NCI-H82 treated with DMSO at 0.1 percent for 48 hours (cell line): ENCODE measurements at regions not wholly inside any gene's neighbourhood (a gene's known extent, or its start where the extent isn't known, plus 50 kb on each side); places are given as distances from the start of the nearest gene placed in this dataset.
"Not testable (repeated sequence)": the region's sequence is repeated elsewhere in the genome, so short reads cannot be mapped to it uniquely, and the experiment has no call there.

ENCODE experiments used
- DNase-seq: peaks from one replicate; lab custom pipeline; 2025; ENCODE audit not compliant: unreplicated experiment; lab: John Stamatoyannopoulos, UW

DNA sequence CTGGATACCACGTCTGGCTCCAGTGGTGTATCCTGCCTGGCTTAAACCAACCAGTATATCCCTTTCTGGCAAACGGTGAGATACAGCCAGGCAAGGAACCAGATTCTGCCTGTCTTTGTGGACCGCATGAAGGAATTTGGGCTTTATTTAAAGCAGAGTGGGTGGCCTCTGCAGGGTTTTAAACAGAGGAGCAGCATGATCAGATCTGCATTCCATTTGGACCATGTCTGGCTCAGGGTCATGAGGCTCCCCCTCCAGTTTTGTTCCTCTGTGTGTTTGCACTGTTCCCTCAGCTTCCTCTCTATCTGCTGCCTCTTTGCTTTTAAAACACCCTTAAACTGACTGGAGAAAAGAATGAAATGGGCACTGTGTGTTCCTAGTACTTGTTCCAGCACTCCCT lies 195.0 kb downstream of the GIPC2 start:
- DNase-seq = no peak

DNA sequence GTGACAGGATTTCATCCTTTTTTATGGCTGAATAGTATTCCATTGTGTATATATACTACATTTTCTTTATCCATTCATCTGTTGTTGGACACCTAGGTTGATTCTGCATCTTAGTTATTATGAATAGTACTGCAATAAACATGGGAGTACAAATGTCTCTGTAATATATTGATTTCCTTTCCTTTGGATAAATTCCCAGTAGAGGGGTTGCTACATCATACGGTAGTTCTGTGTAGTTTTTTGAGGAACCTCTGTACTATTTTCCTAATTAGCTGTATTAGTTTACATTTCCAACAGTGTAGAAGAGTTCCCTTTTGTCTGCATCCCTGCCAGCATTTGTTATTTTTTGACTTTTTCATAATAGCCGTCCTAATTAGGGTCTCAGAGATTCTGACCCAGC lies 201.3 kb downstream of the GIPC2 start:
- no peak for DNase-seq

DNA sequence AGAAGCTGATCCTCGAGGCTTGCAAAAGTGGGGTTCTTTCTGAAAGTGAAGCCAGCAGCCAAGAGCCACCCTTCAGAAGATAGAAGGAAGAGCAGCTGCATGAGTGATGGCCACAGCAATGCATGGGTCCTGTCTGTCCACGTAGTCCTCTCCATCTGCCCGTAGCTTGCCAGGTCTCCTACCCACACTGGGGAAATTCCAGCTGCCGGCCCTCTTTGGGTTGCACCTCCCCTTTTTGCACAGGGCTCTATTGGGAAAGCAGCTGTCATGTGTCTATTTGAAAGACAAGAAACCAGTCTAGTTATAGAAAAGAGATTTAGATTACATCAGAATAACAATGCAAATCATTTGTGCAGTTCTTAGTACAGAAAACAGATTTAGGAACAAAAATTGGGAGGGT lies 204.4 kb downstream of the GIPC2 start:
- no peak for DNase-seq

DNA sequence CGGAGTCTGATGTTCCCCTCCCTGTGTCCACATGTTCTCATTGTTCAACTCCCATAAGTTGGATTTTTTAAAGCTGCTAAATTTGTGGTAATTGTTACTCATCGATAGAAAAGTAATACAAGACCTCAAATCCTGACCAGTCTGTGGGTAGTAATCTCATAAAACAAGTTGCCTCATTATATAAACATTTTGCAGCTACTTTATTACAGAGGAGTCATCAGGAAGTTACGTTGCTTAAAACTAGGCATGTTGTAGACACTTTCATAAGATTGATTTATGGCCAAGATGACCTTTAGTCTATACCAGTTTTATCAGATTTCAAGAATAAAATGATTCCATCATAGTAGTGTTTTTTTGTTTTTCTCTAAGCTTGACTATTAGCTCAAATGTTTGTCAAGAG lies 208.8 kb downstream of the GIPC2 start:
- DNase-seq = no peak

DNA sequence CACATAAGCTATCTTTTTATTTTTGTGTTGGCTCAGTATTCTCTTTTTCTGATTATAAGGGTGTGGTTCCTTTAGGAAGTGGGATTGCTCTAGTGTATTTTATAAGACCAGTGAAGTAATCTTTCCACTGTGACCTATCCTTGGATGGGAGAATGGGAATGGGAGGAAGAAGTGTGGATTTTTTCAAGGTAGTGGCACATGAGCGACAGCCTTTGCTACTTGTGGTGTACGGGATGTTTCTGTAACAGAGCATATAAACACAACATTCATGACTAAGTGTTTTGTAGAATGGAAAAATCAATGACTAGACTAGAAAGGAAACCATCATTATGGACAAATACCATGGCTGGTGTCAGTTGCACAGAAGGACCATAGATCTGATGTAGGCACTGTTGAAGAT lies 209.6 kb downstream of the GIPC2 start:
- no peak for DNase-seq

DNA sequence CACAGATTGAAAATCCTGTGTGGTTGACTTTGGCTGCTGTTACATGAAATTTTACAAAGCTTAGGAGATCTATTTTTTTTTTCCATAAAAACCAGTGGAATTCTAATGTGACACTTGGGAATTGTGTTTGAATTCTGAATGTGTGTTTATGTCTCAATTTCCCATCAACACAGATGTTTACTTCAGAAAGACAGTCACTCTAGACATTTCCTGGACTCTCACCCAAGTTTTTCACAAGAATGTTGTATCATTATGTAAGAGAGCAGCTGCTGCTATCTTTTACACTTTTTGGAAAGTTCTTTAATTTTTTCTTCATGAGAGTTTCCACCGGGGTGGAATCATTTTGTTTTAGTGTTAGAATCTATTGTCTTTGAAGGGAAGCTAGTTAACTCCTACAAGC lies 210.1 kb downstream of the GIPC2 start:
- no peak for DNase-seq

DNA sequence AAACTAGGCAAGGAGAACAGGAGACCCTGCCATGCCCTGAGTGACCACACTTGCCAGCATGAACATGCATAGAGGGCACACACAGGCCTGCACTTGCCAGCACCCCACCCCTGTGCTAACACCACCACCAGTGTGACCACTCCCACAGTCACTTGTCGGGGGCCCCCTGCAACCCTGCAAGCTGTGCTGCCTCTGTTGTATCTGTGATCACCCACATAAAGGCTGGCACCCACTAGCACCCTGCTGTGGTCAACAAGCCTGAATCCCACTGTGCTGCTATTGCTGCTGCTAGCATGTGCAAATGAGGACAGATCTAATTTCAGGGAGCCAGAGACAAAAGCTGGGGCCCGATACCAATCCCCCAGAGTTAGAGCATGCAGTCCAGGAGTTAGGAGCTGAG lies 217.7 kb downstream of the GIPC2 start:
- no peak for DNase-seq

DNA sequence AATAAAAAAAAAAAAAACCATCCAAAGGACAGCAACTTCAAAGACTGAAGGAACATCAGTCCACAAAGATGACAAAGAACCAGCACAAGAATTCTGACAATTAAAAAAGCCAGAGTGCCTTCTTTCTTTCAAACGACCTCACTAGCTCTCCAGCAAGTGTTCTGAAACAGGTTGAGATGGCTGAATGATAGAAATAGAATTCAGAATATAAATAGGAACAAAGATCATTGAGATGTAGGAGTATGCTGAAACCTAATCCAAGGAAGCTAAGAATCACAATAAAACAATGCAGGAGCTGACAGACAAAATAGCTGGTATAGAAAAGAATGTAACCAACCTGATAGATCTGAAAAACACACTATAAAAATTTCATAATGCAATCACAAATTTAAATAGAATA lies 218.2 kb downstream of the GIPC2 start:
- DNase-seq = no peak

DNA sequence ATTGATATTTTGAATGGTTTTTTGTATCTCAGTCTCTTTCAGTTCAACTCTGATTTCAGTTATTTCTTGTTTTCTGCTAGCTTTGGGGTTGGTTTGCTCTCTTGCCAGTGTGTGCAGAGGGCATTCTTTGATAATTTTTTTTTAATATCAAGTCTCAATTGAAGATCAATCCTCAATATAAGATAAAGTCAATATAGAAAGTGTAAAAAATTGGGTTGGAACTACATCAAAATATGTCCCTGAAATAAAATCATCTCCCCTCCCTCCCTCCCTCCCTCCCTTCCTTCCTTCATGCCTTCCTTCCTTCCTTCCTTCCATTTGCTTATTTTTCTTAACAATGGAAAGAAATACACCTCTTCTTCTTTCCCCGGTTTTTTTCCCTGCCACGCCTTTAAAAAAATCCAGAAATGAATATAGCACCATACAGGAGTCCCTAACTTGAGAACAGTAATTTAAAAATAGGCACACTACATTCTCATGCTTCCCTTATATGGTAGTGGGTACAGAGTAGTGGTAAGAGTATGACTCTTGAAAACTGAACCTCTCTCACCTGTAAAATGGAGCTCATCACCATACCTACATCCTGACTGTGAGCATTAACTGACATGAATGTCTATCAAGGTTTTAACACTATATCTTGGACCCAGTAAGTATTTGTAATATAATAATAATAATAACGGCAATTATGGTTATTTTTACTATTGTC lies 221.9 kb downstream of the GIPC2 start:
- DNase-seq = no peak

DNA sequence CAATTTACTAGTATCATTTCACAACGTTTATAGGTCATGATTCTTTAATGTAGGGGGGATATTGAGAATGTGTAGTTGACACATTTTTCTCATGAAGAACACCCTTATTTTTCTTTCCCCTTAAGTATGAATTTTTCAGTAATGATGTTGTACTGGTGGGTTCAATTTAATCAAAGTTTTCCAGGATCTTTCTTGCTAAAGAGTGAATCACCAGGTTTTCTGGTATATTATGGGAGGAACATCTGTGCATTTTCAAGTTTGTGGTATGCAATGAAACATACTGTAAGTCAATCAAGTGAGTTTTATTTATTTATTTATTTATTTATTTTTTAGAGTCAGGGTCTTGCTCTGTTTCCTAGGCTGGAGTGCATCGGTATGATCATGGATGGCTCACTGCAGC lies 221.2 kb upstream of the PTGFR start:
- DNase-seq = no peak

DNA sequence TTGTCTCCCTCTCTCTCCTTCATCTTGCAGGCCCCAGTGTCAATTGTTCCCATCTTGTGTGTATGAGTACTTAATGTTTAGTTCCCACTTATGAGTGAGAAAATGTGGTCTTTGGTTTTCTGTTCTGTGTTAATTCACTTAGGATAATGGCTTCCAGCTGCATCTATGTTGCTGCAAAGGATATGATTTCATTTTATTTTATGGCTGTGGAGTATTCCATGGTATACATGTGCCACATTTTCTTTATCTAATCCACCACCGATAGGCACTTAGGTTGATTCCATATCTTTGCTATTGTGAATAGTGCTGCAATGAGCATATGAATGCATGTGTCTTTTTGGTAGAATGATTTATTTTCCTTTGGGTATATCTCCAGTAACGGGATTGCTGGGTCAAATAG lies 219.4 kb upstream of the PTGFR start:
- DNase-seq = not testable (repeated sequence)

DNA sequence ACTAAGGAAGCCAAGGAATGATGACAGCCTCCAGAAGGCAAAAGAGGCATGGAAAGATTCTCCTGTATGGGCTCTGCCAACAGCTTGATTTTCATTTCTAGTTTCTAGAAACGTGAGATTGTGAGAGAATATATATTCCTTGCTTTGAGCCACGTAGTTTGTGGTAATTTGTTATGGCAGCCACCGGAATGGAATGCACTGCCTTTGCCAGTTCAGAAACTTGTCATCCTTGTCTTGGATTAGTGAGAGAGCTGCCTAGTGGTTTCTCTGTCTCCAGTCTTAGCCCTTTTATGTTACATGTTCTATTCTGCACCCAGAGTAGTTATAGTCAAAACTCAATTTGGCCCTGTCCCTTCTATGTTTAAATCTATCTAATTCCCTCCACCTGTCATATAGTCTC lies 216.0 kb upstream of the PTGFR start:
- DNase-seq = no peak

DNA sequence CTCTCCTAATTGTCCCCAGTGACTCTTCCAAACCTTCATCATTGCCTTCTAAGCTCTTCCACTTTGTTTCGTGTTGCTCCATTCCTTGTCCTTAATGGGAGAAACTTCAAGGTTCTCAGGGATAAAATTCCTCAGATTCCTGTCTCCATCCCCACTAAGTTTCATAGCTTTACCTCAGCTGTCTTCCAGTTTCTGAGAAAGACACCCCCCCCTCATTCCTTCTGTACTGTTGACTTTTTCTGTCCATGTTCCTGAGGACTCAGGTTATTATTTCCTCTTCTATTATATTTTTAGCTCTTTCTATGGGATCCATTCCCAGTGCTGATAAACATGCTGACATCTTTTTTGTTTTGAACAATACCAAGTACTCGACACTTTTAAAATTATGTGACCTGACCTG lies 215.3 kb upstream of the PTGFR start:
- DNase-seq = no peak

DNA sequence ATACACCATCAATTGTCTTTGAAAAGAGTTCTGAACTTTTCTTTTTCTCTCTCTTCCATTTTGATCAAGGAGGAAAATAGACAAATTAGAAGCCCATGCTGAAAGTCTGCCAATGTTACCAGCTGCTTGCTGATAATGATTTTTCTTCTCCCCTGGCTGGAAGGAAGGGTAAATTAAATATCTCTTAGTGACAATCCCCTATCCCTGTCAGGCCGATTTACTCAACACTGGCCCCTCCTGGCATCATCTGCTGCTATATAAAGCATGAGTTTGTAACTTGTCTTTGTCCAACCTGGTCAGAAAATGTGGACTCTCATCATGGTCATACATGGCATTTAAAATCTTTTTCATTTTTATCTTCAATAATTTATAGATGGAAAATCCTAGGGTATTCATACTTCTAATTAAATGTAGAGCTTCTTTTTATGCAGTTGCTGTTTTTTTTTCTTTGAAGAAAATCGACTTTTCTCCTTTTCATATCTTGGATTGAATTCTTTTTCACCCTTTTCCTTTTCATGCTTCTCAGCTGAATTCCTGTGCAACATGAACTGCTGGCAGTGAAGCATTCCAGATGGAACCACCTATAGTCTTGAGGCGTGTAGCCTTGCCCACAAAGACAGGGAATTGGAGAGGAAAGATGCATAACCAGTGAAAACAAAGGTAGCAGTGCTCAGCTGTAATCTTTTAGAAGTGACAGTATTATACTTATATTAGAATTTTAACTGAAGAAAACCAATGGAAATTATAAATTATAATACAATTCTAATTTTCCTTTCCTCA lies 214.7 kb upstream of the PTGFR start:
- DNase-seq = no peak

DNA sequence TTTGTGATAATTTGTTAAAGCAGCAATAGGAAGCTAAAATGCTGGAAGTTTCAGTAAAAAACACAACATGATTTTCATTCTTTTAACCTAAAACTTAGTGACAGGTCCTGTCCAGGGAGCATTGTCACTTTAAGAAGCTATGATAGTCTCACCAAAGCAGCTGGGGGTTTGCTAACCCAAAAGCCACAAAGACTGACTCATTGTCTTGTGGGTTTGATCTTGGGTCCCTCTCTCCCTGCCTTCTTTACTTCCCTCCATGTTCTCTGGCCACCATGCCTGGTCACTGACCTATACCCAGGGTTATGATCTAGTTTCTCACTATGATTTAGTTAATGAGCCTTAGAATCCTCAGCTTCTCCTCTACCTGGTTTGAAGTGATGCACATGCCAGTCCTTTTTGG lies 213.5 kb upstream of the PTGFR start:
- DNase-seq = no peak

DNA sequence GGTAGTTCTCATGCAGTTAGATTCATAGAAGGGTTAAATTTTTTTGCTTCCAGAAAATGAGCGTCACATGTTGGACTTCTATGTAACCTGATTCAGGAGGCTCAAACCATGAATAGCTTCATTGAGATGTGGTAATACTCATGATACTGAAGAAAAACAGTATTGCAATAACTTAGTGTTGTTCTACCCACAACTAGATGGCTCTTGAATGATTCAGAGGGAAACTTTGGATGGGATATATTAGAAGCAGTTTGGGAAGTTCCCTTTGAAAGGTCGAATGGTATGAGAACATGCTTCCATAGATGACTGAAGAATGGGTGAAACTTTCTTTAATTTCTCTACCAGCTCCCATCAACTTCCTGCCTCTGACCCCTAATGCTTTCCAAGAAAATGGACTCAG lies 211.7 kb upstream of the PTGFR start:
- DNase-seq = no peak

DNA sequence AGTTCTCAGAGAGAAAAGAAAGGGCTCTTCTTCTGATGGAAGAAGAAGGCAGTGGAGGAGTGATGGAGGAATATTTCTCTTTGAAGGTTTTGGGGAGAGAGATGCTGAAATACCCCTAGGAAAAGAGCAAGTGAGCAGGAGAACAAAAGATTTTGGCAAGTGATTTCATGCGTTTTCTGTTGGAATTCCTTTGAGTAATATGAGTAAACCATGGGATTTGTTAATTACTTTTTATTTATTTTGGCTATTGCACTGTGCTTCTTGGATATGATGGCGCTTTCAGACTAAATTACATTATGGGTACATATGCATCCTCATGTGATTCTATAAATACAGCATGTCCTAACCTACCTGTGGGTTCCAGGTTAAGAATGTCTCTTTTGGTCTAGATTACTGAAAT lies 210.1 kb upstream of the PTGFR start:
- DNase-seq = no peak

DNA sequence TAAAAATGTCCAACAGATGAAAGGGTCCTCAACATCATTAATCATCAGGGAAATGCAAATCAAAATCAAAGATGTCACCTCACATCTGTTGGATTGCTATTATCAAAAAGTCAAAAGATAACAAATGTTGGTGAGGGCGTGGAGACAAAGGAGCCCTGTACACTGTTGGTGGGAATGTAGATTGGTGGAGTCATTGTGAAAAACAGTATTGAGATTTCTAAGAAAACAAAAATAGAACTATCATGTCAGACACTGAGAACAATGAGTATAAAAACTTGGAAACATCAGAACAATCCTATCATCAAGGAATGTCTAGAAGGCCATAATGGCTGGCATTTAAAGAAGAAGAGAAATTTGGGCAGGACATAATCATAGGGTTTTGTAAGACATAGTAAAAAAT lies 209.2 kb upstream of the PTGFR start:
- peak; percentile 39 for DNase-seq

DNA sequence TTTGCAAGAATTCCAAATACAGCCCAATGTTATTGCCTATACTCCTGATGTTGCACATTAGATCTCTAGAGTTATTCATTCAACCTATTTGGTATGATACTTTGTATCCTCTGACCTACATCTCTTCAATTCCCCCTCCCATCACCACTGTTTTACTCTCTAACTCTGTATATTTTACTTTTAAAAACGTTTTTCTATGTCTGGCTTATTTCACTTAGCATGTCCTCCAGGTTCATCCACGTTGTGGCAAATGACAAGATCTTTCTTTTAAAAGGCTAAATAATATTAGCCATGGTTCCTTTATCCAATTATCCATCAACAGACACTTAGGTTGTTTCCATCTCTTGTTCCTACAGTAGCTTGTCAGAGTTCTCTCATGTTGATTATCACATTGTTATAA lies 207.1 kb upstream of the PTGFR start:
- DNase-seq = no peak

DNA sequence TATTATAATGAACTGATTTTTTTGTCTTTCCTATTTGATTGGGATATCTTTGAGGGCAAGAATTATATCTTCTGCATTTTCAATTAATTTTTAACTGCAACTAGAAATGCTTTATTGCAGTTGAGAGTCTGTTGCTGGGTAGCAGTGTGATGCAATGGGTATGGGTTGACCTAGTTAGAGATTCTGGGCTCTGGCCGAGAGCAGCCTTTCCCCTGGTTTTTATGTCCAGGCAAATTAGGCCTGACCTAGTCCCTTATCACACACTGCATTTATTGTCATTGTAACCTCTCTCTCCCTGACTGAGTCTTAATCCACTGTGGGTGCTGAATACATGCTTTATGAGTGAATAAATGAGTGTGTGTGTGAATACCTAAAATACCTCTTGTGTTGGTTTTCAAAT lies 206.4 kb upstream of the PTGFR start:
- DNase-seq = no peak

DNA sequence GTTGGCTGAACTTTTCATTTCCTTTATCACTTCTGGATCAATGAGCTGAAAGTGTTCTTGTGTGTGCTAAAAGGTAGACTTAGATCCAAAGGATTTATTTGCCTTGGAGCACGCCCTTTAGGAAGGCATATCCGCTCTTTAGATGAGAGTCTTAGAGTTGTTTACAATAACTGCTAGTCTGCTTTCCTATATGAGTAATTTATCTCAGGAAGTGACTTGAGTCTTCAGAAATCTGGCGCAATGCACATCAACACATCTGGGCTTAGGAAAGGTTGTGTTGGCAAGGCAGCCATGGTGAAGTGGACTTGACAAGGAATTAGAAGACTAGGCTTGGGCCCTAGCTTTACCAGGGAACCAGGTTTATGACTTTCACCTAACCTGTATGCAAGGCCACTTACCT lies 204.1 kb upstream of the PTGFR start:
- no peak for DNase-seq

DNA sequence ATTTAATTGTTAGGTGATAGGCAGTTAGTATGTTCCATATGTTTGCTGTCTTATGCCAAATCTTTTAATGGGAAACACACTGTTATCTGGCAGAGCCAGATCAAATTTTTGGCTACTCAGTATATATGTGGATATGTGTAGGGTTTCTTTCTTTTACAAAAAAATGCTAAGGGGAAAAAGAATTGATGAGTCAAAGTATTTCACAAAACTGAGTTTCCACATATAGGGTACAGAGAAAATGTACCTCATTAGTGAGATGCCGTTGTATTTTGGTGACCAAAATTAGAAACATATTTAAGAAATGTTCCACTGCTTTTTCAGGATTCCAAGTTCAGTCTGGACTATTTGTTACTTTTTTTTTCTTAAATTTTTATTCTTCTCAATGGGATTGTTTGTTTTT lies 201.2 kb upstream of the PTGFR start:
- no peak for DNase-seq

DNA sequence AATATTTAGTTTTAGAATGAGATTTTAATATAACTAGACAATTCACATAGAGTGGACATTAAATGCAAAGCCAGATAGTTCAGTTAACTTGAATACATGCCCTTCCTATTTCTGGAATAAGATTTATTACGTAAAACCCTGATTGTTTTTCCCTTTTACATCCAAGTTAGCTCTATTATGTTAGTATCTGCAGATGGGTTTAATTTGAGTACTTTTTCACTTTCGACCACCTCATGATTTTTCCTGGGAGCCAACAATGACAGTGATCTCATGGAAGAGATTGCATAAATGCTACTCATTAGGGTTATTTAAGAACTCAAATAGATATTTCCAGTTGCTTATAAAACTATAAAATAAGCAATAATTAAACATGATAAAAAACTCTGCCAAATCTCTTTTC lies 199.4 kb upstream of the PTGFR start:
- no peak for DNase-seq
